ENCODE measurements at regions not wholly inside any gene's neighbourhood (a gene's known extent, or its start where the extent isn't known, plus 50 kb on each side); places are given as distances from the start of the nearest gene placed in this dataset.

DNA sequence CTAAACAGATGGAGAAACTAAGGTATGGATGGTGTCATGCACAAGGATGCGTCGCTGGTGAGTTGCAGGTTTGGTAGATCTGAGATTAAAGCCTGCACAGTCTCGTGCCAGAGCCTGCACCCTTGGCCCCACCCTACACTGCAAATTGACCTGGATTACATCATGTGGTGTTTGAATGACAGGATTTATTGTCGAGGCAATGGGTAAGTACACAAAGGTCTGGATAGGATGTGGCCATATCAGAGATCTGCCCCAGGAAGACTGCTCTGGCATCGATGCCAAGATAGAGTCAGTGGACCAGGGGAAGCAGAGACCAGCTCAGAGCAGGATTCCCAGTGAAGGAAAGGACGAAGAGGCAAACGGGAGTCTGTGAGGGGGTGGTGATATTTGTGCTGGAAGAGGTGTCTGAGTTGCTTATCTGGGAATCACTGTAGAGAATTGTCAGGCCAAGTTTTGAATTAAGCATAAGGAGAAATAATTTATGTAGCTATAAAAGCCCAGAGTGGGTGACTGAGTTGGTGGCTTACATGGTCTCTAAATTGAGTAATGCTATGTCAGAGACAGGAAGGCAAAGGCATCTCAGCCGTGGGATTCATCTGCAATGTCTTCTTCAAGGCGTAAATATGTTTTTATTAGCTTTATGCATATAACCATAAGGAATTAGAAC is 499.6 kb upstream of the B3GAT1 start:
- no peak for DNase-seq (ENCODE audit: low read depth, low spot score)

DNA sequence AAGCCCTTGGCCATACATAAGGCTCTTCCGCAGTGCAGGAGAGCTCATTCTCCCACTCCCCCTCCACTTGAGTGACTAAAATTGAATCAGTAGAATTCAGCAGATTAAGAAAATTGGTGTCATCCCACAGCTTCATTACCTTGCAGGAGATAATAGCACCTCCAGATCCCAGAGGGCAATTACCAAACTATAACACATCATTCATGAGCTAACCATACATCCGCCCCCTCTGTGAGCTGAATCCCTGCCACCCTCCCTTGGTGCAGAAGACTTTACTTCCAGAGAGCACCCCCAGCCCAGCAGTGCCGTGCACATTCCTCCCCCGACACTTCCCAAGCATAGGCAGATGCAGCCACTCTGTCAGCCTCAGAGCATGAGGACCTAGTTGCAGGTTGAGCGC is 496.5 kb upstream of the B3GAT1 start:
- no peak for DNase-seq (ENCODE audit: low read depth, low spot score)

DNA sequence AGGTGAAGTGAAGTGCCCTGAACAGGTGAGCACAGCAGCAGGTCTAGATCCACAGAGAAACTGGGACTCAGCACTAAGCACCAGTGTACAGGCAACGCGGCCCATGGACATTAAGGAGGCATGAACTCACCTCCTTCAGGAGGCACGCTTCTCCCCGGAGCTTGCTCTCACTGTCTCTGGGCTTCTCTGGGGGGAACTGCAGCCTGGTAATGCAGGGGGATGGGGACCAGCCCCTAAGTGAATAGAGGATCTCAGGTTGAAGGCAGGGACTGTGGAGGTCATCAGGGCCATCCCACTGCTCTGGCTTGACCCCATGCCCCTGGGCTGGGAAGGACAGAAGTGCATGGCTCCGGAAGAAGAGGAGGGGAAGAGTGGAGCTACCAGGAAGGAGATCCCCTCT is 495.6 kb upstream of the B3GAT1 start:
- DNase-seq (ENCODE audit: low read depth, low spot score) = no peak

DNA sequence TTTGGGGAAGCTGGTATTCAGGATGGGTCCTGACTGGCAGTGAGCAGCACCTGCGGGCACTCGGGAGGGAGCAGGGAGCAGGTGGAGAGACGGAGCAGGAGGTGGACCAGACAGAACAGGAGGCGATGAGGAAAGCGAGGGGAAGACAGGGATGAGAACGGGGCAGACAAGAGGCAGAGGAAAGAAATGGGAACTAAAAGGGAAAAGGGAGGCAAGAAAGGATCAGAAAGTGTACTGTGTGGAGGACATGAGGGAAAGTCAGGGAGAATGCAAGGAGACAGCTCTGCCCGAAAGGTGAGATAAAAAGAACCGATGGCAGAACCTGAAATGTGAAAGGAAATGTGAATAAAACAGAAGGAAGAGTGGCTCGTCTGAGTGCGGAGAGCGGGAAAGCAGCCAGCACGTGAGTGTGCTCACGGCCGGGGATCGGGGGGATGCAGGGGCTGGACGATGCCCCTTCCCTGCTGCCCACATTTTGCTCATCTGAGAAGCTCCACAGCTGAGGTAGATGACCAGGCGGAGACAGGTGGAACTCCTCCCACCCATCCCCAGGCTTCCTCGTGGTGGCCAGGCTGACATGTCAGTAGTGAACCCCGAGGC is 494.4 kb upstream of the B3GAT1 start:
- DNase-seq (ENCODE audit: low read depth, low spot score) = no peak

DNA sequence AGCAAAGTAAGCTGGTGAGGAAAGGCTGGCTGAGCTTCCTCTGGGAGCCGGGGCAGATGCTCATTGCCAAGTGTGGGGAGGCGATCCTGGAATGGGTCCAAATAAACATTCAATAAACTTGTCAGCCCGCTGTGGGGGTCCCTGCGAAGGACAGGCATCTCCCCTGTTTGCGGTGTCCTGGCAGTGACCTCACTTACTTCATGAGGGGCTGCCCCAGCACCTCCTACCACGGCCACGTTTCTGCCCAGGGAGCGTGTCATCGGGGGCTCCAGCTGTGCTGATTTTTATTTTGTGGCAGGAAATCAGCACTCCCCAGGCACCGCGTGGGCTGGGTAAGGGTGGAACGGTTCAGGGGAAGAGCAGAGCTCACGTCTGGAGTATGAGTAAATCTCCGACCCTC is 493.9 kb upstream of the B3GAT1 start:
- DNase-seq (ENCODE audit: low read depth, low spot score) = no peak

DNA sequence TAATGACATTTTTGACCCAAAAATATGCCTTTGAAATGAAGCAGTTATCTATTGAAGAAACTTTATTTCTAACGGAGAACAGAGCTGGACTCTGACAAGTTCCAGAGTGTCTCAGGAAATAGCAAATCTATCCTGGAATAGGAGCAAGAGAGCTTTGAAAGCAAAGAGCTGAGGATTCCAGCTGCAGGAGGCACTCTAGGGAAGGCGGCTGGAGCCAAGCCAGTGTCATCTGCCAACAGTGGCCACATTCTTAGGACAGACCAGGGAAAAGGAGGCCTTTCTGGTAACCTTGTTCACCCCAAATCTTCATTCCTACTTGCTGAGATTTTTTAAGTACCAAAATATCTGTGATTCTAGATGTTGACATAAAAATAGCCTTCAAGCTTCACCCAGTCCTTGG is 493.5 kb upstream of the B3GAT1 start:
- DNase-seq (ENCODE audit: low read depth, low spot score) = no peak

DNA sequence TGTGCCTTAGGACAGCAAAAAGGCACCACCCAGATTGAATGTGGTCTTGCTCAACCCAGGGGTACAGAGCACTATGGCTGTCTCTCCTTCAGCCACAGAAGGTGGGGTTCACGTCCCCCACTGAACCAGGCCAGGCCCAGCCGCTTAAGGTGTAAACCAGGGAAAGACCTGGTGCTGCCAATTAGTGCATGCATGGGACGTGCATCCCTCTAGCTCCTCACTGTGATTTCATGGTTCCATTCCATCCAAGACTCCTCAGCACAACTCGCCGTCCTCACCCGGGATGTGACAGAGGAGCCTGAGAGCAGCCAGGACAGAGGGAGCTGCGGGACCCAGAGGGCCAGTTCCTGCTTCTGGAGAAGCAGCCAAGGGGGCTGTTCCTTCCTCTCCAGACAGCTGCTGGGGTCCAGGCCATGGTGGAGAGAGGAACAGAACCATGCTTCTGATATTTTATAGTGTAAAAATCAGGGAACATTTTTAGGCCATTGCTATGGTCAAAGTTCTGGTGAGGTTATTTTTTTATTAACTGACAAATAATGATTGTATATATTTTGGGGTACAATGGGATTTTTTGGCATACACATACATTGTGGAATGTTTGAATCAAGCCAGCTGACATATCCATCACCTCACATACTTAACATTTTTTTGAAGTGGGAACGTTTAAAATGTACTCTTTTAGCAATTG is 492.2 kb upstream of the B3GAT1 start:
- DNase-seq (ENCODE audit: low read depth, low spot score) = no peak

DNA sequence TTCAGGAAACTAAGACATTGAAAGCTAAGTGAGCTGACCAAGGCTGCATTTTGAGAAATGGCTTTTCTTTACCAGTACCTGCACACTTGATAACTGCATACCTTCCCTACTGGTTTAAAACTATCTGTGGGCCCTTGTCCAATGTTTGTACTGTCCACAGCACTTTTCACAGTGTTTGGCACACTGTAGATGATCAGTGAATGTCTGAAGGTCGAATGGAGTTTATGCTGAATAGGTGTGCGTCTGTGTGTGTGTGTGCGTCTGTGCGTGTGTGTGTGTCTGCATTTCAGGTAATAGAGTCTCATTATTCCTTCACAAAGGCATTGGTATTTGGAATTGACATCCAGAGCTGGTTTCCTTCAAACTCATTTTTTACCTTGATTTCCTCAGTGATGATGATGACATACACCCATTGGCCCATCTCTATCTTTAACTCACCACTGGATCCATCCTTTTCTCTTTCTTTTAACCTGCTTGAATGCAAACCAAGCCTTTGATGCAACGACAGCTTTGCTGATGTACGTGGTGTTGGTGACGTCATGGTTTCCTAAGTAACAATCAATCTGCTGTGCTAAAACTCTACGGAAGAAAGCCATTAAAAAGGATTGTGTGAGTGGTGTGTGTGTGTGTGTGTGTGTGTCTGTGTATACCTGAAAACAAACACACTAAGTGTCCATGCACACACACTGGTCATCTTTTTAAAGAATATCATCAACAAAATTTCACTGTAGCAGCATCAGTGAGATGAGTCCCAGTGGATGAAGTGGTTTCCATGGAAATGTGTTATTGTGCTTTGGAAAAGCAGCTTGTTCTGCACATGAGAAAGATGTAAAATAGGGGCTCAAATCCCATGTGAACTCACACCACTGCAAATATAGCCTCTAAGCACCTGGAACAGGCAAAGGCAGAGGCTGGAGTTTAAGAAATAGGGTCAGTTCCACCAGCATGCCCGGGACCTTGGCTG is 490.2 kb upstream of the B3GAT1 start:
- no peak for DNase-seq (ENCODE audit: low read depth, low spot score)

DNA sequence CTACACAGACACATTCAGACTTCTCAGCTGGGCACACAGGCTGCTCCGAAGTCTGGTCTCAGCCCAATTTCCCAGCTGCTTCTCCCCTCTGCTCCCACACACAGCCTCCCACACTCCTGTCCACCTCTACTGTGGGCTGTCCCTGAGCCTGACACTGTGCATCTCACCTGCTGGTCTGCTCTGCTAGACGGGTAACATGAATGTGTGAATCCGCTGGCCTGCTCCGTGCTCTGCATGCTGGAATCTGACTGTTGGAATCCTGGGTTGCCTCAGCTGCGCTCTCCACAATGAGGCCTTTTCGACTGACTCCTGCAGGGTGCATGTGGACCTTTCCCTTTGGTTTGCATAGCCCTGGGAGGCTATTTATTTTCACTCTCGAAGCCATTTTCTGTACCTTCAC is 489.5 kb upstream of the B3GAT1 start:
- DNase-seq (ENCODE audit: low read depth, low spot score) = no peak

DNA sequence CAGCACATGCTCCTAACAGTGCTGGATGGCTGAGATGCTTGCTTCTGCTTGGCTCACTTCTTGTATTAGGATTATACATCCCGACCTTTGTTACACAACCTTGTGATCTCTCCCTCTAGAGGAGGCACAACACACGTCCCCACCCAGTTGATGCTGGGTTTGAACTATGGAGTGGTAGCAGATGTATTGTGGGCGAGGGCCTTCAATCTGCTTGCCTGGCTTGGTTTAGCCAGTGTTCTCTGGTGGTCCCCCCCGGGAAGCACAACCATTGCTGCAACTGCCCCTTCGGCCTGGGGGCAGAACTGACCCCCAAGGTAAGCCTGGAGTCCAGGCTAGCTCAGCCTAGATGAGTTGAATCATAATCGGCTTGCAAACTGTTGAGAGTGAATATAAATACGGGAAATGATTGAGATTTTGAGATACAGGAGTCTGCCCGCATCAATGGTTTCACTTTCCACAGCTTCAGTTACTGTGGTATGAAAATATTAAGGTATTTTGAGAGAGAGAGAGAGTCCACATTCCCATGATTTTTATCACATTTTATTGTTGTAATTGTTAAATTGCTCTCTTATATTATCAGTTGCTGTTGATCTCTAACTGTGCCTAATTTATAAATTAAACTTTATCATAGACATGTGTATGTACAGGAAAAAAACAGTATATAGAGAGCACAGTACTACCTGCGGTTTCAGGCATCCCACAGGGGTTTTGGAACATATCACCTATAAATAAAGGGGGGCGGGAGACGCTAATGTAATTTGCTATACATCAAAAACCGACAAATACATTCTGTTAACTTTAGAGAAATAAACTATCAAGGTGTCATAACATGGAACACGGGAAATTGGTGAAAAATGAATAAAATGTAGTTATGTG is 482.0 kb upstream of the B3GAT1 start:
- no peak for DNase-seq (ENCODE audit: low read depth, low spot score)

DNA sequence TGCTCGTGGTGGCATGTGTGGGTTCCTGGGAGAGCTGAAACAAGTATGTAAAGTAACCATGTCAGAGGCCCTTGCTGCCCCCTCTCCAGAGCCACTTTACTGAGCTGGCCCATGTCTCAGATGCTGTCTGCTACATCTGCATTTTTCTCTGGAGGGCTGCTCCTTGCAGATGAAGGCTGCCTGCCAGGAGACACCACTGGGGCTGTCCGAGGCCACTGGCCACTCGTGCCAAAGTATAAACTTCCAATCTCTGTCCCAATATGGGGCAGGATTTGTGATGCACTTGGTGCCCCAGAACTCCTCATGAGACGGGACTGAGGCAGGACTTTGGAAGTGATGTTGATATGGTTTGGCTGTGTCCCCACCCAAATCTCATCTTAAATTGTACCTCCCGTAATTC is 478.4 kb upstream of the B3GAT1 start:
- DNase-seq (ENCODE audit: low read depth, low spot score) = no peak

DNA sequence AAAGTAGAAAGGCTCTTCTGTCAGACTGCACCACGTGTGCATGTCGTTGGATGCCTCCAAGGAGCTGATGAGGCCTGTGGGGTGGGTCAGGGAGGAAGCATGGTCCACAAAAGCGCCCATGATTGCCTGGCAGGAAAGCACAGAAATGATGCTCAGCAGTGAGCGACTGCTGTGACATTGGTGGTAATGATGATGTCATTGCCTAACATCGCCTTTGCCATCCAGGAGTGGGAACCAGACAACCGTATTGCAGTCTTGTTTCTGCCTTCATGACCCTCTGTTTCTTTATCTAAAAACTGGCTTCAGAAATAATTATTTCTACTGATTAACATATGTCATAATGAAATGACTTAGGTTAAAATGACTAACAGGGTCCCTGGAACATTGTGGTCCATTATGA is 477.8 kb upstream of the B3GAT1 start:
- DNase-seq (ENCODE audit: low read depth, low spot score) = no peak

DNA sequence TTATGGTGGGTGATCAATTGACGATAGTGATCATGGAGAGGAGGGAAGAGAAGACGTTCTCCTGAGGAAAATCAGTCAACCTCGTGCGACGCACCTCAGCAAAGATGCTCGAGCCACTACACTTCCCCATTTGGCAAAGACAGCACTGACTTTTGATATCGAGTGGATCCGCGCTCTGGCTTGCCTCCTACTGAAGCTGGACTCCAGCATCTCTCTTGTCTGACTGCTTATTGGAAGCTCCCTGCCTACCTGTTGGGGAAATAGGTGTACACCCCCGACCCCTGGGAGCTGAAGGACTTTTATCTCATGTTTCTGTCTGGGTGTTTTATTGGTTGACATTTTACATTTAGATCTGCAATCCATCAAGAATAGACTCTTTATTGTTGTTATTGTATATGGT is 476.8 kb upstream of the B3GAT1 start:
- no peak for DNase-seq (ENCODE audit: low read depth, low spot score)

DNA sequence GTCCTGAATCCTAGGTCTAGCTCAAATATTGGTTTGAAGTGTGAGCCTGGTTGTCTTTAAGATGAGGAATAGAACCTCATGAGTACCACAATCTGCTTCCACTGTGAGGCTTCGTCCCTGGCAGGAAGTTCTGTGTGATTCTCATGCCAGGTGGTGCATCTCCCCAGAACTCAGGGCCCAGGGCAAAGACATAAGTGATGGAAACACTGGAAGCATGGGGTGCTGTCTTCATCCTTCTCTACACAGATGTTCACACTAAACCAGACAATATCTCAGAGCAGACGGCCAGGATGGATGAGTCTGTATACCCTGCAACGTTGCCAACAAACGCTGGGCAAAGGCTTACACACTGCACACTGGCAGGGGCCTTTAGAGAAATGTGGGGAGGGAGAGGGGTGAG is 475.9 kb upstream of the B3GAT1 start:
- no peak for DNase-seq (ENCODE audit: low read depth, low spot score)

DNA sequence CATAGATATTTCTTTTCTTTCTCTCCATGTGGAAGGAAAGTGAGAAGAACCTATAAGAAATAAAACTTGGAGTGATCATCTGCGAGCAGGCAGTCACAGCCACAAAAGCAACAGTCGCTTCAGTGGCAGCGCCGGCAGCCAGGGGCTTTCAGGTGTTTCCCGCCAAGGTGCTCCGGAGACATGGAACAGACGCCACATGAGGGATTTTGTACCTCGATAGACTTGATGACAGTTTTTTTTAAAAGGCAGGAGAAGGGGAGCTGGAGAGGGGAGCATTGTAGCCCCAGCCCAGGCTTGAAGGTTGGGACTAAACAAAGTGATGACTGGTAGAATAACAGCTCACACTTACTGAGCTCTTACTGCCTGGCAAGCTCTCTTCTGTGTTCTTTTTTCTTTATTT is 471.4 kb upstream of the B3GAT1 start:
- no peak for DNase-seq (ENCODE audit: low read depth, low spot score)

DNA sequence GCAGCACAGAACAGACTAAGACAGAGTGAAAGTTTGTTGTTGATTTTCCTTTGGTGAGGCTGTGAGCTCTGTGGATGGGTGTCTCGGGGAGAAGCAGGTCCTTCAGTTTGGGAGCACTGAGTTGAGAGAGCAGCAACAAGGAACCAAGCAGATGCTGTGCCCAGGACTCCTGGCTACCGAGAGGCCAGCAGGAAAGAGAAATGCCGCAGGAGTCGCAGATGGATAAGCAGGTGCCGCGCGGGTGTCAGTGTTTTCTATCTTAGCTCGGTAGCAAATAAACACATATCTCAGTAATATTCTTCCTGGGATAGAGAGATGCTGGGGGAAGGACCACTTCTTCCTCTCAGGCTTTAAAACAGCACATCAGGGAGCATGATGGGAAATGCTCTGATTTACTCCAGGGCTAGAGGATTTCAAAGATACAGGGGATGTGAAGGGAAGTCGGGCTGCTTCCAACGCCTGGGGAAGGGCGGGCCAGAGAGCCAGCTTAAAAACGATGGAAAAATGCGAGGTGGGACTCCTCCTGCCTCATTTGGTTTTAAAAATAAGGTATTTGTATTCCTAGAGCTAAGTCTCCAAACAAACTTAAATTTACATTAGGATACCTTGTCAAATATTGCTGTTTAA is 470.7 kb upstream of the B3GAT1 start:
- no peak for DNase-seq (ENCODE audit: low read depth, low spot score)

DNA sequence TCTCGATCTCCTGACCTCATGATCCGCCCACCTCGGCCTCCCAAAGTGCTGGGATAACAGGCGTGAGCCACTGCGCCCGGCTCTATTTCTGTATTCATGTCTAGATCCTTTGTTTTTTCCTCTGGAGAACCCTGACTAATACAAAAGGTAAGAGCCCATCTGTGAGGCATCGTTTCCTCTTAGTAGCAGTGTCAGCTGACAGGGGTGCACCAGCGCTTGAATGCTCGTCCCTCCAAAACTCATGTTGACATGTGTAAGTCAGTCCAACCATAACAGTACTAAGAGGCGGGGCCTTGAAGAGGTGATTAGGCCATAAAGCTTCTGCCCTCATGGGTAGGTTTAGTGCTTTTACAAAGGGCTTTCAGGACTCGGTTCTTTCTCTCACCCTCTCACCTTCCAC is 470.1 kb upstream of the B3GAT1 start:
- DNase-seq (ENCODE audit: low read depth, low spot score) = no peak

DNA sequence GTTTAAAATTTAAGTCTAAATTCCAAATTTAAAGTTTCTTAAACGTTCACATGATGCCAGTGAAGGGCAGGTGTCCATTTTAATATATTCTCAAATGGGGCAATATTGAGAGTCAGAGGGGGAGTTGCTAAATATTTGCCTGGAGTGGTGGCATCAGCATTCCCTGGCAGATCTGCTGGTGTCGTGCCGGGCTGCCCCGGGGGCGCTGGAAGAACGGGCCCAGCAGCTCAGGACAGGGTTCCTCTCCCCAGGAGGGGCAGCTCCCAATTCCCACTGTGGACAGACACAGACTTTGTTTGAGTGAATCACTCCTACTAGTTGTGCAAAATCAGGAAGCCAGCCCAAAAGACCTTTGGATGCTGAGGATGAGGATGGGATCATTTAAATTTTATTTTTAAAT is 468.7 kb upstream of the B3GAT1 start:
- no peak for DNase-seq (ENCODE audit: low read depth, low spot score)

DNA sequence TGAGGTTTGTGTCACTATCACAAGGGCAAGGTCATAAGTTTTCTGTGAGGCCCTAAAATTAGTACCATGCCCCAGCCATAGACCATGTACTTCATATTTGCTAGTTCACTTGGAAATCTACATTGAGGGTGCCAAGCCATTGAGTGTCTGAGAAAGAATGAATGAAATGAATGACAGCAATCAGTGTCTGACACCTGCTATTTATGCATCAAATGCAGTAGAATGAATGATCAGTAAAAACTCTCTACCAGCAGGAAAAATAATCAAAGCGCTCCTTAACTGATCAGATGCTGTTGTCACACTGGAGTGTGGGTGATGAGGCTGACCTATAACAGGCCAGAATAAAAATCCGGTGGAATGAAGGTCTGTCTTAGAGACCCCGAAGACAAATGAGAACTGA is 467.9 kb upstream of the B3GAT1 start:
- no peak for DNase-seq (ENCODE audit: low read depth, low spot score)

DNA sequence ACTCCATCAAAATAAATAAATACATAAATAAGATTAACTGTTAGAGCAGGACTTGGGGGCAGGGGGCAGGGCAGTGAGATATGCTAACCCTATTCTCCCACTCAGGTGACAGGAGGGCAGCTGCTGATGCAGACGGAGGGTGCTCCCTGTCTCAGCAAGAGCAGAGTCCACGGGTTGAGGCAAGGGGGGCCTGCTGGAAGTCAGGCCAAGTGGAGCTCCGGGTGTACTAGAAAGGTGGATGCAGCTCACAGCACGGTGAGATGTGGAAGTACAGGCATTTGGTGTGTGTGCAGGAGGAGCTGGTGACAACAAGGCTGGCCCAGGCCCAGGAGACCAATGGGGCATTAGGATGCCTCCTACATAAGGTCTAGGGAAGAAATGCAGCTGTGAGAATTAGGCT is 467.3 kb upstream of the B3GAT1 start:
- DNase-seq (ENCODE audit: low read depth, low spot score) = no peak

DNA sequence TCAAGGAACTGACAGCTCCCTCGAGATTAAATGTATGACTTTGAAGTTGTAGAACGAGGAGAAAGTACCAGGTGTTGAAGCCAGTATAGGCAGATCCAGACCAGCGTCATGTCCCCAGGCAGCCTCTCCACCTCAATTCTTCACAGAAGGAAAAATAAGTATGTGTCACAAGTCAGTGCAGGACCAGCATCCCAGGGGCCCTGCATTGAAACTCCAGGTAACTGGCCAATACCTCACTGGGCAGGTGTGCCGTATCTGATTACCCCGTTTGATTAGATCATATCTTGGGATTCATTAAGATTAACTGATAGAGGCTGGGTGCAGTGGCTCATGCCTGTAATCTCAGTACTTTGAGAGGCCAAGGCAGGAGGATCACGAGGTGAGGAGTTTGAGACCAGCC is 466.7 kb upstream of the B3GAT1 start:
- DNase-seq (ENCODE audit: low read depth, low spot score) = no peak

All from smooth muscle cell of the brain vasculature (primary cell).